HG03571 (cell line): ENCODE measurements at regions not wholly inside any gene's neighbourhood (a gene's known extent, or its start where the extent isn't known, plus 50 kb on each side); places are given as distances from the start of the nearest gene placed in this dataset.

ENCODE experiments used
- ATAC-seq: cut with Tn5 transposase; IDR thresholded peaks from one replicate; pipeline ENCODE4 v1.9.1; 2021; ENCODE audit not compliant: unreplicated experiment

GRCh38 chr7:22913158-22913557 is 90.5 kb upstream of the TOMM7 start:
- ATAC-seq: no peak

GRCh38 chr7:22911889-22912288 is 89.2 kb upstream of the TOMM7 start:
- no peak for ATAC-seq

- ATAC-seq: no peak
These were observed 87.3 kb upstream of the TOMM7 start for GRCh38 chr7:22909917-22910316.

GRCh38 chr7:22907805-22908204 is 85.2 kb upstream of the TOMM7 start:
- no peak for ATAC-seq

GRCh38 chr7:22900784-22901183 is 78.1 kb upstream of the TOMM7 start:
- ATAC-seq: no peak

- no peak for ATAC-seq
These were observed 77.5 kb upstream of the TOMM7 start for GRCh38 chr7:22900101-22900500.

GRCh38 chr7:22896917-22897316 is 74.3 kb upstream of the TOMM7 start:
- ATAC-seq: no peak

GRCh38 chr7:22895828-22896165 is 73.1 kb upstream of the TOMM7 start:
- ATAC-seq: no peak

GRCh38 chr7:22895140-22895827 is 72.6 kb upstream of the TOMM7 start:
- ATAC-seq: no peak

GRCh38 chr7:22894546-22894945 is 71.9 kb upstream of the TOMM7 start:
- ATAC-seq: no peak

- no peak for ATAC-seq
These were observed 68.1 kb upstream of the TOMM7 start for GRCh38 chr7:22890773-22891172.

GRCh38 chr7:22885797-22886261 is 63.2 kb upstream of the TOMM7 start:
- peak; percentile 86 for ATAC-seq

GRCh38 chr7:22884911-22885788 is 62.5 kb upstream of the TOMM7 start:
- ATAC-seq: peak; percentile 50

GRCh38 chr7:22882106-22882505 is 59.5 kb upstream of the TOMM7 start:
- ATAC-seq: no peak

GRCh38 chr7:22879709-22880306 is 57.2 kb upstream of the TOMM7 start:
- ATAC-seq: no peak

- no peak for ATAC-seq
These were observed 56.6 kb upstream of the TOMM7 start for GRCh38 chr7:22879280-22879679.

- ATAC-seq: no peak
These were observed 54.5 kb upstream of the TOMM7 start for GRCh38 chr7:22876986-22877729.

GRCh38 chr7:22875470-22875869 is 52.8 kb upstream of the TOMM7 start:
- ATAC-seq: no peak

GRCh38 chr7:22874904-22875303 is 52.3 kb upstream of the TOMM7 start:
- no peak for ATAC-seq
